K562 (cell line): ENCODE measurements at regions not wholly inside any gene's neighbourhood (a gene's known extent, or its start where the extent isn't known, plus 50 kb on each side); places are given as distances from the start of the nearest gene placed in this dataset.

Source experiments
- ATAC-seq: fragments of 200-7000 bp; cut with Tn5 transposase; 3 replicates; pipeline ENCODE4 v1.9.1; 2020; ENCODE audit warnings: moderate library complexity
- BruUV-seq: library from RNA; stranded (reverse); fragments of 400-500 nt; replicated peaks from 2 replicates; lab custom pipeline; 2021; lab: Mats Ljungman, UMichigan
- CTCF ChIA-PET: fragments of 300-600 bp; formaldehyde crosslinking; extraction: SDS; loops from one replicate; lab custom pipeline; 2021; ENCODE audit warnings: low intra/inter-chr PET ratio; lab: Yijun Ruan, JAX
- POLR2A ChIA-PET: fragments of 300-600, 350-650 bp; sonication (Branson Sonifier 250); formaldehyde crosslinking; extraction: SDS; loops from one replicate; lab custom pipeline; 2021; ENCODE audit warnings: antibody characterized with exemption, inconsistent platforms; lab: Yijun Ruan, JAX
- DNase-seq, 4 experiments: peaks; one replicate each; pipeline versions ENCODE4 v3.0.0 to v3.0.0-alpha.2; 2011 to 2018; ENCODE audit warnings: low spot score in 3 of 4, mixed read lengths in 3 of 4; ENCODE audit errors: extremely low read depth in 1 of 4
- FAIRE-seq: peaks from 2 replicates; lab custom pipeline; 2011; peaks lifted over from hg19 to GRCh38; lab: Jason Lieb, UNC
- H2AFZ ChIP-seq: 2 replicates; pipeline ENCODE4 v1.6.0; 2011; ENCODE audit warnings: low read depth, low read length, control low read depth, inconsistent platforms
- H3K27ac ChIP-seq: fragments of 200-600 bp; 3 replicates; pipeline ENCODE4 v1.8.0; 2011; ENCODE audit warnings: low read depth, mild to moderate bottlenecking, control low read depth, inconsistent platforms, low read length, moderate library complexity, mixed read lengths; ENCODE audit errors: extremely low read depth
- H3K27me3 ChIP-seq, 2 experiments: fragments of 300-600 bp in 1 of 2; 2 replicates in 1 of 2; 3 replicates in 1 of 2; pipeline versions ENCODE4 v1.6.0 to v1.8.0; 2011; ENCODE audit warnings: inconsistent platforms in 2 of 2, low read length in 2 of 2, mild to moderate bottlenecking in 1 of 2, mixed read lengths in 1 of 2, moderate library complexity in 1 of 2; ENCODE audit not compliant: control insufficient read depth in 2 of 2, insufficient read depth in 2 of 2
- H3K36me3 ChIP-seq: fragments of 300-600 bp; 3 replicates; pipeline ENCODE4 v1.8.0; 2011; ENCODE audit warnings: mild to moderate bottlenecking, low read length, inconsistent platforms; ENCODE audit not compliant: control insufficient read depth, insufficient read depth
- H3K4me1 ChIP-seq, 2 experiments: fragments of 200-600 bp in 1 of 2; replicated peaks in 1 of 2; 2 replicates in 1 of 2; 3 replicates in 1 of 2; pipeline versions ENCODE4 v1.5.1 to v1.8.0; 2011; ENCODE audit warnings: inconsistent platforms in 2 of 2, low read length in 2 of 2, mild to moderate bottlenecking in 1 of 2, mixed read lengths in 1 of 2, moderate library complexity in 1 of 2; ENCODE audit not compliant: control insufficient read depth in 2 of 2, insufficient read depth in 2 of 2
- H3K4me2 ChIP-seq: 2 replicates; pipeline ENCODE4 v1.6.1; 2011; ENCODE audit warnings: low read length, control low read depth, inconsistent platforms, mixed read lengths; ENCODE audit not compliant: insufficient read depth
- H3K4me3 ChIP-seq: fragments of 200-600 bp; sonication (generic), shearing (Covaris generic); 2 replicates; pipeline ENCODE4 v1.5.1; 2016; ENCODE audit warnings: control low read depth, inconsistent platforms
- H3K79me2 ChIP-seq: fragments of 200-600 bp; 3 replicates; pipeline ENCODE4 v1.8.0; 2011; ENCODE audit warnings: low read length, inconsistent platforms; ENCODE audit not compliant: control insufficient read depth, insufficient read depth
- H3K9ac ChIP-seq, 2 experiments: 2 replicates each; pipeline versions ENCODE4 v1.6.0 to v1.6.1; 2011; ENCODE audit warnings: low read depth in 2 of 2, low read length in 2 of 2, control low read depth in 1 of 2, inconsistent platforms in 1 of 2, mild to moderate bottlenecking in 1 of 2, mixed read lengths in 1 of 2; ENCODE audit not compliant: insufficient read depth in 1 of 2
- H3K9me1 ChIP-seq: one replicate; pipeline ENCODE4 v1.6.0; 2011; ENCODE audit warnings: inconsistent platforms, mild to moderate bottlenecking, low read length, moderate library complexity; ENCODE audit not compliant: control insufficient read depth, insufficient read depth
- H3K9me3 ChIP-seq: replicated peaks from 2 replicates; pipeline ENCODE4 v1.5.1; 2011; ENCODE audit warnings: low read depth, low read length, inconsistent platforms; ENCODE audit not compliant: control insufficient read depth, insufficient read depth
- H4K20me1 ChIP-seq: replicated peaks from 2 replicates; pipeline ENCODE4 v1.6.1; 2011; ENCODE audit warnings: low read length, inconsistent platforms, mixed read lengths; ENCODE audit not compliant: control insufficient read depth, insufficient read depth
- BCL6 ChIP-seq: fragments of 250-450 bp; sonication (Bioruptor Pico); IDR thresholded peaks from 2 replicates; pipeline ENCODE4 v1.4.0; 2020
- EGR1 ChIP-seq: fragments of 450-650 bp; conservative IDR thresholded peaks from 2 replicates; pipeline ENCODE4 v1.6.1; 2017; ENCODE audit warnings: mild to moderate bottlenecking
- KLF13 ChIP-seq: fragments of 450-650 bp; IDR thresholded peaks from 2 replicates; pipeline ENCODE4 v1.6.1; 2016; ENCODE audit warnings: missing genetic modification characterization, low read depth, mild to moderate bottlenecking, missing compliant biosample characterization, moderate library complexity, borderline replicate concordance
- PHB2 ChIP-seq: fragments of 450-650 bp; IDR thresholded peaks from 2 replicates; pipeline ENCODE4 v1.6.1; 2017; ENCODE audit warnings: low read depth
- POLR2G ChIP-seq: fragments of 200-400 bp; formaldehyde crosslinking; IDR thresholded peaks from 2 replicates; pipeline ENCODE4 v1.6.1; 2017; ENCODE audit warnings: low read depth, mild to moderate bottlenecking, antibody characterized with exemption, low read length, moderate library complexity
- STAG1 ChIP-seq: sonication (generic); formaldehyde crosslinking; IDR thresholded peaks from 2 replicates; pipeline ENCODE4 v1.5.0; 2020; ENCODE audit warnings: missing genetic modification reagents, borderline replicate concordance
- TOE1 ChIP-seq, 2 experiments: fragments of 450-650 bp in 1 of 2; sonication (generic) in 1 of 2; formaldehyde crosslinking in 1 of 2; IDR thresholded peaks; 2 replicates each; pipeline versions ENCODE4 v1.7.1 to v1.8.0; 2016 to 2022; ENCODE audit warnings: borderline replicate concordance in 2 of 2, mild to moderate bottlenecking in 2 of 2, antibody characterized with exemption in 1 of 2, inconsistent platforms in 1 of 2, low read depth in 1 of 2, missing genetic modification reagents in 1 of 2, moderate library complexity in 1 of 2
- ZNF316 ChIP-seq: fragments of 450-650 bp; IDR thresholded peaks from 2 replicates; pipeline ENCODE4 v1.6.1; 2016
- ZNF449 ChIP-seq: fragments of 250-450 bp; sonication (Bioruptor Pico); IDR thresholded peaks from 2 replicates; pipeline ENCODE4 v1.8.0; 2022; ENCODE audit warnings: moderate library complexity, mild to moderate bottlenecking, inconsistent platforms
- WGBS: fragments of 100-300 bp; shearing (Covaris generic); methylation state at CpG from one replicate; pipeline ENCODE4 v1.1.6; 2016; ENCODE audit warnings: low coverage, mixed read lengths; ENCODE audit not compliant: insufficient coverage; ENCODE audit errors: missing lambda C conversion rate; 5-methylcytosine and 5-hydroxymethylcytosine counted together
- in situ Hi-C: fragments of 300-500 bp; cut with MboI; formaldehyde crosslinking; loops from 4 replicates; pipeline ENCODE4 v1.15.0; 2018; ENCODE audit warnings: inconsistent platforms, mixed read lengths
- intact Hi-C: fragments of 100-400 bp; cut with micrococcal nuclease; formaldehyde crosslinking; loops from 2 replicates; pipeline ENCODE4 v1.14.2; 2022

- DNase-seq (no peak), FAIRE-seq (no peak), ATAC-seq (no peak)
- in situ Hi-C loops (no loop called here), intact Hi-C loops (no loop called here)
- Histone ChIP-seq H2AFZ (no peak overlapping the region), H3K9ac (no peak overlapping the region), H3K4me2 (no peak overlapping the region), H3K4me3 (no peak overlapping the region), H3K4me1 (no peaks in the 10 kb centered on the region), H3K27me3 (no peaks in the 10 kb centered on the region), H3K79me2 (no peaks in the 10 kb centered on the region), H3K9me1 (no peaks in the 10 kb centered on the region), H4K20me1 (no peaks in the 10 kb centered on the region), H3K36me3 (no peaks in the 10 kb centered on the region), H3K27ac (no peak overlapping the region), H3K9me3 (no peaks in the 10 kb centered on the region)
- ChIA-PET CTCF (no interaction called here), POLR2A (no interaction called here)
- TF ChIP-seq EGR1, result no peak
- TF ChIP-seq POLR2G, result no peak
- no peak for TF ChIP-seq ZNF316
- TF ChIP-seq TOE1 (IDR thresholded peaks at IDR 0.05; ENCODE audit: borderline replicate concordance), result no peak
- no peak for TF ChIP-seq TOE1 (CRISPR knock-in tag; IDR thresholded peaks at IDR 0.05; ENCODE audit: borderline replicate concordance, low read depth)
- TF ChIP-seq STAG1 (CRISPR knock-in tag), result no peak
- no peak for TF ChIP-seq PHB2
- no peak for TF ChIP-seq BCL6
- no peak for TF ChIP-seq KLF13 (tag)
- no peak for TF ChIP-seq ZNF449 (CRISPR knock-in tag)
- no TSS peak for BruUV-seq
- 0% methylated on average over 3 of the region's 4 CpGs for WGBS
Observed at GRCh38 chr2:5236249-5236648, 455.9 kb upstream of the SOX11 start.
